ENCODE measurements at regions not wholly inside any gene's neighbourhood (a gene's known extent, or its start where the extent isn't known, plus 50 kb on each side); places are given as distances from the start of the nearest gene placed in this dataset.

DNA sequence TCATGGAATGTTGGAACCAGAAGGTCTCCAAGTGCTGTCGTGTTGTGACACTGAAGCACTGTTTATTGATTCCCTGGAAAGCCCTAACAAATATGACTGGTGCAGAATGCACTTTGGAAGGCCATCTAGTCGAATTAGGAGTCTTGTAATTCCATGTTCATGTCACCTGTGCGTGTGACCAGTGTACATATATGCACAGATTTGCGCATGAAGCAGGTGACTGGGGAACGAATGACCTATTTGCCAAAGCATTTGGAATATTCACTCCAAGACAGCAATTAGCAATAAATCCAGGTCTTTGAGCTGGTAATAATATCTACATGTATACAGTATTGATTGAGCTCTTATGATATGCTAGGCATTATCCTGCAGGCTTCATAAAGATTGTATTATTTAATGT lies 177.5 kb upstream of the PFN2 start:
- TF ChIP-seq, protein P1, sequence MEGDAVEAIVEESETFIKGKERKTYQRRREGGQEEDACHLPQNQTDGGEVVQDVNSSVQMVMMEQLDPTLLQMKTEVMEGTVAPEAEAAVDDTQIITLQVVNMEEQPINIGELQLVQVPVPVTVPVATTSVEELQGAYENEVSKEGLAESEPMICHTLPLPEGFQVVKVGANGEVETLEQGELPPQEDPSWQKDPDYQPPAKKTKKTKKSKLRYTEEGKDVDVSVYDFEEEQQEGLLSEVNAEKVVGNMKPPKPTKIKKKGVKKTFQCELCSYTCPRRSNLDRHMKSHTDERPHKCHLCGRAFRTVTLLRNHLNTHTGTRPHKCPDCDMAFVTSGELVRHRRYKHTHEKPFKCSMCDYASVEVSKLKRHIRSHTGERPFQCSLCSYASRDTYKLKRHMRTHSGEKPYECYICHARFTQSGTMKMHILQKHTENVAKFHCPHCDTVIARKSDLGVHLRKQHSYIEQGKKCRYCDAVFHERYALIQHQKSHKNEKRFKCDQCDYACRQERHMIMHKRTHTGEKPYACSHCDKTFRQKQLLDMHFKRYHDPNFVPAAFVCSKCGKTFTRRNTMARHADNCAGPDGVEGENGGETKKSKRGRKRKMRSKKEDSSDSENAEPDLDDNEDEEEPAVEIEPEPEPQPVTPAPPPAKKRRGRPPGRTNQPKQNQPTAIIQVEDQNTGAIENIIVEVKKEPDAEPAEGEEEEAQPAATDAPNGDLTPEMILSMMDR (IDR thresholded peaks at IDR 0.05 in 2 of 3, conservative IDR thresholded peaks at IDR 0.05 in 1 of 3; ENCODE audit: borderline replicate concordance in 1 of 3, insufficient read depth in 1 of 3, low read depth in 2 of 3, low read length in 2 of 3): no peak
- TF ChIP-seq POLR2A (IDR thresholded peaks at IDR 0.05; ENCODE audit: borderline replicate concordance, extremely low read depth, insufficient read depth, insufficient read length) (no peak), CEBPB (IDR thresholded peaks at IDR 0.05; ENCODE audit: low read depth) (no peak), EZH2 (IDR thresholded peaks at IDR 0.05) (no peak), ZFX (IDR thresholded peaks at IDR 0.05) (no peak), POLR2AphosphoS5 (IDR thresholded peaks at IDR 0.05; ENCODE audit: low read depth, low read length) (no peak)

All from HCT116 (cell line).